D341Med (cell line): ENCODE measurements at regions not wholly inside any gene's neighbourhood (a gene's known extent, or its start where the extent isn't known, plus 50 kb on each side); places are given as distances from the start of the nearest gene placed in this dataset.
A peak's percentile ranks its signal among the peaks of the same experiment; 100 is the strongest.

Experiments used
- DNase-seq: peaks from one replicate; pipeline ENCODE4 v3.0.0; 2012; ENCODE audit warnings: low spot score

- DNase-seq, result no peak
Measured at GRCh38 chr16:79444572-79444971, 156.0 kb downstream of the MAF start.

- no peak for DNase-seq
Measured at GRCh38 chr16:79439901-79440300, 160.6 kb downstream of the MAF start.

GRCh38 chr16:79437764-79438751 is 162.5 kb downstream of the MAF start:
- peak; percentile 31 for DNase-seq

- no peak for DNase-seq
Measured at GRCh38 chr16:79436885-79437284, 163.7 kb downstream of the MAF start.

- DNase-seq, result no peak
Measured at GRCh38 chr16:79434771-79435170, 165.8 kb downstream of the MAF start.

- no peak for DNase-seq
Measured at GRCh38 chr16:79434092-79434491, 166.4 kb downstream of the MAF start.

- DNase-seq, result no peak
Measured at GRCh38 chr16:79431923-79432322, 168.6 kb downstream of the MAF start.

GRCh38 chr16:79430191-79430678 is 170.3 kb downstream of the MAF start:
- DNase-seq, result no peak

- no peak for DNase-seq
Measured at GRCh38 chr16:79429381-79430190, 171.0 kb downstream of the MAF start.

- DNase-seq, result no peak
Measured at GRCh38 chr16:79426663-79427062, 173.9 kb downstream of the MAF start.

- no peak for DNase-seq
Measured at GRCh38 chr16:79422064-79422463, 178.5 kb downstream of the MAF start.

- no peak for DNase-seq
Measured at GRCh38 chr16:79421126-79421525, 179.4 kb downstream of the MAF start.

- DNase-seq, result no peak
Measured at GRCh38 chr16:79420493-79420892, 180.0 kb downstream of the MAF start.

GRCh38 chr16:79419148-79419547 is 181.4 kb downstream of the MAF start:
- no peak for DNase-seq

GRCh38 chr16:79417601-79418008 is 182.9 kb downstream of the MAF start:
- no peak for DNase-seq

- no peak for DNase-seq
Measured at GRCh38 chr16:79415983-79416640, 184.4 kb downstream of the MAF start.

GRCh38 chr16:79412783-79413225 is 187.7 kb downstream of the MAF start:
- DNase-seq, result no peak

GRCh38 chr16:79411805-79412204 is 188.7 kb downstream of the MAF start:
- no peak for DNase-seq

GRCh38 chr16:79411357-79411756 is 189.2 kb downstream of the MAF start:
- DNase-seq, result no peak

- no peak for DNase-seq
Measured at GRCh38 chr16:79409978-79410377, 190.6 kb downstream of the MAF start.

- DNase-seq, result no peak
Measured at GRCh38 chr16:79408355-79408754, 192.2 kb downstream of the MAF start.

GRCh38 chr16:79407461-79408135 is 192.9 kb downstream of the MAF start:
- DNase-seq, result no peak
